ENCODE measurements at regions not wholly inside any gene's neighbourhood (a gene's known extent, or its start where the extent isn't known, plus 50 kb on each side); places are given as distances from the start of the nearest gene placed in this dataset.
"Not testable (repeated sequence)": the region's sequence is repeated elsewhere in the genome, so short reads cannot be mapped to it uniquely, and the experiment has no call there.

DNA sequence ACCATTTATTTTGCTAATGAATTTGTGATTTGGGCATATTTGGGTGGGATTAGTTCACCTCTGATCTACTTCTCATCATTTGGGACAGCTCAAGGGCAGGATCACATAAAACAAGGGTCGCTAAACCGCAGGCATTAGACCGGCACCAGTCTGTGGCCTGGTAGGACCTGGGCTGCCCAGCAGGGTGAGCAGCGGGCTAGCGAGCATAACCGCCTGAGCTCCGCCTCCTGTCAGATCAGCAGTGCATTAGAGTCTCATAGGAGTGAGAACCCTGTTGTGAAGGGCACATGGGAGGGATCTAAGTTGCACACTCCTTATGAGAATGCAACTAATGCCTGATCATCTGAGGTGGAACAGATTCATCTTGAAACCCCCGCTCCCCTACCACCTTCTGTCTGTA is 785.3 kb downstream of the TRHDE start:
- no peak for DNase-seq

DNA sequence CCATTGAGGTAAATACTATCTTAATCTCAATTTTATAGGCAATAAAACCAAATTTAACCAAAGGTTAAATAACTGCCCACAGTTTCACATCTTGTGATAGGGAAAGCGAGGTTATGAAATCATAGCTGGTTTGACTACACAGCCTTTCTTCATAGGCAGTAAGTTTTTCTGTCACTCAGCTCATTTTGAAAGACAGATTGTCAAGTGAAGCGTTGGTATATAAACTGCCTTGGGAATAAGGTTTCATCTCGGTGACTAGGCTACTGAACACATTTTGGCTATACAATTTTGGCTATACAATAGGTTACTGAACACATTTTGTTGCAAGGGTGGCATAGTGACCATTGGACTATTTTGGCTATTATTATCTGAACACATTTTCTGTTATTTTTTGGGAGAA is 793.7 kb downstream of the TRHDE start:
- no peak for DNase-seq

DNA sequence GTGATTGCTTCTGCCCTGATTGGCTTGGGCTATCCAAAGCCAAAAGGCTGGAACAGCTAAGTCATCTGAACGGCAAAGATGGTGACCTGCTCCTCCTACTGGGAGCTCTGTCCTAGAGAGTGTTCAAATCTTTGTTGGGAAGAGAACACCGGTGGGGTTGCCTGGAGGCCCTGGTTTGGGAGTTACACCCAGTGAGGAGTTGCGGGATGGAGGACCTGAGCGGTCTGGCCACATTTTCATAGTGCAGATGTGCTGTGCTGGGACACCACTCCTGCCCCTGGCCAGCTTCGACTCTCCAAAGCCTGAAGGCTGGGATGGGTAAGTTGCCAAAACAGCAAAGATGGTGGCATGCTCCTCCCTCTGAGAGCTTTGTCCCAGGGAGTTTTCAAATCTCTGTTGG is 795.4 kb downstream of the TRHDE start:
- no peak for DNase-seq

DNA sequence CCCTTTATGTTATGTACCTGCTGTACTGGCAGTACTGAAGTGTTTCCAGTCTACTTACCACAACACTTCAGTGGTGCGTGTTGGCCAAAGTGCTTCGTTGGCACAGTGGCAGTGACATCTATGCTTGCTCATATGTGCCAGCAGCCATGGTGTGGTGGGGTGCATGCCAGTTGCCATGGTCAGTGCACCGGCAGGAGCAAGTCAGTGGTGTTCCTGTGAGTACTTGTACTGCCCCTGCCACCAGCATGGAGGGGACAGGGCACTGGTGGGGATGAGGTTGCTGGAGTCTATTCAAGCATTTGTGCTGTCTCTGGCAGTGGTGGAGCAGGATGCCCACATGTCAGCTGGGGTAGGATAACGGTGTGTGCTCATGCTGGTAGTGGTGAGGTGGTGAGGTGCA is 800.0 kb downstream of the TRHDE start:
- no peak for DNase-seq

DNA sequence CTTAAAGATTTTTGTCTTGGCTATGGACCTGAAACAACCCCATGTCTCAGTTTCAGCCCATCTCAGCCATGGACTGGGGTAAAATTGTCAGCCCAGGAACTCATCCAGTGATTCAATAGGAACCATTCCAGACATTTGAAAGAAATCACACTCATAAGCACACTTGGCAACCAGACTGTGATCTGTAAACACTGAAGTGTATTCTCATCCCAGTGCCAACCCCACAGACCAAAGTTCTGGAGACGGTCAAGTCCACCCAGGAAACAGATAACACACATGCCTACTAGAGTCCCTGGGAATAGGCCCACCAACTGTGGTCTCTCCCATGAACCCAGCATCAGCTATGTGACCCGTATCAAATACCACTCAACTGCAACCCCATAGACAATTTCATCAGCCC is 804.6 kb downstream of the TRHDE start:
- no peak for DNase-seq

DNA sequence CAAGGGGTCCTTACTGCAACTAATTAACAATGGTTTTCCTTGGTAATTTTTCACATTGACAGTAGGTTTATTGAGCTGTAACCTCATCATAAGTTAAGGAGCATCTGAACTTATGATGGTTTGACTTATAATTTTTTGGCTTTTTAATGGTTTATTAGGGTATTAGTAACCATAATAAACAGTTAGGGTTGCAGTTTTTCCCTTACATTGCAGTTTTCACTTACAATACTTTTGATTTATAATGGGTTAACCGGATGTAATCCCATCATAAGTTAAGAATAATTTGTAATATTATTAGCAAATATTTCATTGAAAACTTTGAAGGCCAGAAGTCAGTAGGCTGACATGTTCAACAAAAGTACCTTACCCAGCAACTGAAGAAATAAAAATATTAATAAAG is 811.6 kb downstream of the TRHDE start:
- DNase-seq: no peak

DNA sequence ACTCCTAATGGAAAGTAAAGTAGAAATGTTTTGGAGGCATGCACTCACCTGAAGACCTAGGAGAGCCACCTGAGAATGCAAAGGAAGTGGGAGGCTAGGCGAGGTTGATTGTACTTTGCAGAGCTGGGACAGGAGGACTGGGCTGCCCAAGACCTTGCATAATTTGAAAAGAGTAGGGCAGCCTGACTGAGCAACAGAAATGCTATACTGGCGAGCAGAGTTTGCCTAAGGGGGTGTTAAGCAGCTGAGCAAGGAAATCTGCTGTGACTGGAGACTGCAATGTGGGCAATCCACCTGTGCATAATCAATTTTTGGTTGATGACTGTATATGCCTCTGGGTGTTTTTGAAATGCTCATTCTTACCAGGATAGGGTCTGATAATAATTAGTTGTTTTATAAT is 834.1 kb downstream of the TRHDE start:
- no peak for DNase-seq

DNA sequence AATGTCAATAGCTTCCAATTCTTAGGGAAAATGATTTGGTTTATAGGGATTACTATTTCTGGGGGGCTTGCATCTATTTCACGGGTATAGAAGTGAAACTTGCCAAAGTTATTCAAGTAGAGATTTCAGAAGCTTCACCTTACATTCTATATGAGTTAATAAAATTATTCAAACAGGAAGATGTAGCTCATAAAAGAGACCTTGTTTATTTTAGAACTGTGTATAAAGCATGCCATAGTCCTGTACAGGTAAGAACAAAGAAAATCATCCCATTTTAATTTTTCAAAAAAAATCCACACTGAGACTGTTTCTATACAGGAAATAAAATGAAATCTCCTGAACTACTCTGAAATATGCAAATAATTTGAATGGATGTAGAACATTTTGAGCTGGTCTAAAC is 834.7 kb downstream of the TRHDE start:
- no peak for DNase-seq

DNA sequence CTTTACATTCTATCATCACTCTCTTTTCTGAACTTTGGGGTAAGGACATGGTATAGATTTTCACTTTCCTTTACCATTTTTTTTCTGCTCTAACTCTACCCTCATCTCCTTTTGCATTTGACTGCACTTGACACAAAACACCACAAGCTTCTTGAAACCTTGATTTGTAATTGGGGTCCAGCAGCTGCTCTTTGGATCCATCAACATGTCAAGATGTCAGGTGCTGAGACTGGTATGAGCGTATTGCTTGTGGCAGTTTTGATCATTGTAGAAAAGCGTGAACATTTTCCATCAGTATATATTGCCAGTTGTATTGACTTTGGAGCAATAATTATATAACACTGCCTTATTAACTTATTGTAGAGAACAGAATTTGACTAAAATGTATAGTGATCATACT is 838.6 kb downstream of the TRHDE start:
- DNase-seq: no peak

DNA sequence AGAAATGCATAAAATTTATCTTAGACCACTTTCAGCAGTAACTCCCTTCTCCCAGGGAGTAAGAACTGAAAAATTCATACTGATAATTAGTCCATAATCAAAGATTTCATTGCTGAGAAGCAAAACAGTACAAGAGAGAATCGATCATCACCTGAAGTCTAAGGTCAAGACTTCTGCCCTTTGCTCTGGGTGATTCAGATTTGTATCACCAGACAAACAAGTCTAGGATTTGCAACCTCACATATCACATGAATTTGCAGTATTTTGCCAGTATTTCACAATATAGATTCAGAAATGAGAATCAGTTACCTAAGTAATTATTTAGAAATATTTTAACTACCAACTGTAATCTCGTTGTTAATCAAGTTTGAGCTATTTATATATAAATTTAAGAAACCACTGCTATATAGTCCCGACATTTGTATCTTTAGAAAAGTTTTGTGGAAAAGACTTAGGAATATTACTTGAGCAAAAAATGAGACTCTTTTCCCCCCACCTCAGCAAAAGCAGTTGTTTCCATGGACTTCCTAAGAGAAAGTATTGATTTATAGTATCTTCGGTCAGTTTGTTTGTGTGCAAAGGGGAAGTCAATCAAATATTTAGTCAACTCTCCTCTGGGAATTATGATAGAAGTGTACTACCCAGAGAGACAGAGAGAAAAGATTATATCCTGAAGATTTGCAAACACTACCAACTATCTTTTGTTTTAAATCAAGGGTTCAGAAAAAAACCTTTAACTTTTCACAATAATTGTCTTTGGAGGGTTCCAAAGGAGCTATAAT is 840.1 kb downstream of the TRHDE start:
- DNase-seq: no peak

DNA sequence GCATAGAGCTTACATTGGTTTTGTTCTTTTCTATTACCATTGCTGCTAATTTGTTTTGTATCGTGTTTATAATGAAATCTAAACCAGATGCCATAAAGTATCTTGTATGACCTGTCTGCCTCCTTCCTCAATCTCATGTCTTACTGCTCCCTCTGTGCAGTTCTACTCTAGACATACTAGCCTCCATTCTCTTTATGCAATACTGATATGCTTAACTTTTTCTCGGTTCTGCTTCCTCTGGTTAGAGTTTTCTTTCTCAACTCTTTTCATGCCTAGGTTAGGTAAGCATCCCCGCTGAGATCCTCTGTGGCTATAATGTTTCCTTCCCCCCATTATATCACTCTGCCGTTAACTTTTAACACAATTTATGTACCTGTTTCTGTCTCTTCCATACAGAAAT is 852.3 kb downstream of the TRHDE start:
- no peak for DNase-seq

DNA sequence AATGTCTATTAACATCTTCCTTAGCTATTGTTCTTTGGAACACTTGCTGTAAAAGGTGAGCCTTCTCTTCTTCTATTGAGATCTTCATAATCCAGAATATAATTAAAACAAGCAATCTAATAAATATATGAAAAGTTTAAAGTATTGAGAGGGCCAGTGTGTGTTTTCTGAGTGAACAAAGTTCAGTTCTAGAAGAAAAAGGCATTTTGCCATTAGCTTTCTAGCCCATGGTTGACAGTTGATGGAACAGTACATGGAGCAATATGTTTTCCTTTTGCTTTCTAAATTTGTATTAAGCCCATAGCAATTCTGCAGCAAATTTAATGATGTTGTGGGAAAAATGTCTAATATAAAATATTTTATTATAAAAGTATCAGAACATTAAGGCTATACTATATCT is 853.0 kb downstream of the TRHDE start:
- DNase-seq: no peak

DNA sequence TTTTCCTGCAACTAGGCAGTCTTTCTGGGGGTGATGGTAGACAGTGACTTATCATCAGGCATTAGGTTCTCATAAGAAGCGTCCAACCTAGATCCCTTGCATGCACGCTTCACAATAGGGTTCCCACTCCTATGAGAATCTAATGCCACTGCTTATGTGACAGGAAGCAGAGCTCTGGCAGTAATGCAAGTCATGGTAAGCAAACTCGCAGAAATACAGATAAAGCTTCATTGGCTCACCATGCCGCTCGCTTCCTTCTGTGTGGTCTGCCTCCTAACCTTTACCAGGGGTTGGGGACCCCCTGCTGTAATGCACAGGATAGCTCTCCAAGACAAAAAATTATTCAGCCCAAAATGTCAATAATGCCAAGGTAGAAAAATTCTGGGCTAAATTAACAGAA is 864.2 kb downstream of the TRHDE start:
- DNase-seq: no peak

DNA sequence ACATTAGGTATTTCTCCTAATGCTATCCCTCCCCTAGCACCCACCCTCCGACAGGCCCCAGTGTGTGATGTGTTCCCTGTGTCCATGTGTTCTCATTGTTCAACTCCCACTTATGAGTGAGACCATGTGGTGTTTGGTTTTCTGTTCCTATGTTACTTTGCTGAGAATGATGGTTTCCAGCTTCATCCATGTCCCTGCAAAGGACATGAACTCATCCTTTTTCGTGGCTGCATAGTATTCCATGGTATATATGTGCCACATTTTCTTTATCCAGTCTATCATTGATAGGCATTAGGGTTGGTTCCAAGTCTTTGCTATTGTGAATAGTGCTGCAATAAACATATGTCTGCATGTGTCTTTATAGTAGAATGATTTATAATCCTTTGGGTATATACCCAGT is 867.5 kb downstream of the TRHDE start:
- DNase-seq: not testable (repeated sequence)

DNA sequence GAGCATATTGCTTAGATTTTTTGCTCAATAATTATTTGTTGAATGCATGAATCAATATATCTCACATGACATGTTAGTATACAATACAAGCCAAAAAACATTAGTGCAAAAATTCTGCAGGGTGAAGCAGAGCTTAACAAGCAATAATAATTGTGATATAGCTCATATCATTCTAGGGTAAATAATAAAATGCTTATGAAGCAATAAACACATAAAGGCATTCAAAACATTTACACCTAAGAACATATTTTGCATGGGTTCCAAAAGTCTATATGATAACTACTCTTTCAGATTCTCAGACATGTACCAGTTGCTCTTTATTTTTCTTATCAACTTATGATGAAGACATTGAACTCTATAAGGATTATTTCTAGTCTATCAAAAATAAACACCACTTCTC is 886.2 kb downstream of the TRHDE start:
- DNase-seq: no peak

DNA sequence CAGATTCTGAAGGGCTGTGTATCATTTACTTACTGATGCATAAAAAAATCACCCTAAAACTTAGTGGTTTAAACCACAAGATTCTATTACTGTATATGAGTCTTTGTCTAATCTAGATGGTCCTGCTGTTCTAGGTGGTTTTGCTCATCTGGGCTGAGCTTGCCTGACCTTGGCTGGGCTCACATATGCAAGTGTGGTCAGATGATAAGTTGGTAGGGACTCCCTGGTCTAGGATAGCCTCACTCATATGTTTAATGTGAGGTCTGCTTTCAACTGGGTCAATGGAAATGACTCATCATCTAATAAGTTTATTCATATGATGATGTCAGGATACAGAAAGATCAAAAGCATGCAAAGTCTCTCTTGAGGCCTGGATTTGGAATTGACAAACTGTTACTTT is 887.8 kb downstream of the TRHDE start:
- no peak for DNase-seq

DNA sequence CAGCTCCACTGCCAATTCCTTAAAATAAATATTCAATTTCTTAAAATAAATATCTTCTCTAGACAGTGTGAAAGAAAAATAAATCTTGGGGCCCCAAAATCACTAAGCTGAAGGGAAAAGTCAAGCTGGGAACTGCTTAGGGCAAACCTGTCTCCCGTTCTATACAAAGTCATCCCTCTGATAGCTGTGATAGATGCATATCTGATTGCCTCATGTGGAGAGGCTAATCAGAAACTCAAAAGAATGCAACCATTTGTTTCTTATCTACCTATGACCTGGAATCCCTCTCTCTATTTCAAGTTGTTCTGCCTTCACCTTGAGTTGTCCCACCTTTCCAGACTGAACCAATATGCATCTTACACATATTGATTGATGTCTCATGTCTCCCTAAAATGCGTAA is 889.8 kb downstream of the TRHDE start:
- DNase-seq: no peak

DNA sequence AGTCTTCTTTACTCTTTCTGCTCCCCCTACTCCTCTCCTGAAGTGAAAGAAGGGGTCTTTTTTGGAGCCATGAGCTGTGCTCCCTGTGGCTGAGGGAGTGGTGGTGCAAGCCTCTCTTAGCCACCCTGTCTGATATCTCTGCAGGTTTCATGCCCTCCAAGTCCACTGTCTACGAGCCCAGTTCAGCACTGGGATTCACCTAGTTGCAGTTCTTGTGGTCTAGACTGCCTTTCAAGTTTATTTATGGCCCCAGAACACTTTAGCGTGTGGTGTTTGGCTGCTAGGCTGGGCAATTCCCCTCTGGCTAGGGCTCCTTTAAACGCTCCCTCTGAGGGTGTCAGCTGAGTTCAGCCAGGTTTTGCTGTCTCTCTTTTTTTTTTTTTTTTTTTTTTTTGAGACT is 908.6 kb downstream of the TRHDE start:
- no peak for DNase-seq

DNA sequence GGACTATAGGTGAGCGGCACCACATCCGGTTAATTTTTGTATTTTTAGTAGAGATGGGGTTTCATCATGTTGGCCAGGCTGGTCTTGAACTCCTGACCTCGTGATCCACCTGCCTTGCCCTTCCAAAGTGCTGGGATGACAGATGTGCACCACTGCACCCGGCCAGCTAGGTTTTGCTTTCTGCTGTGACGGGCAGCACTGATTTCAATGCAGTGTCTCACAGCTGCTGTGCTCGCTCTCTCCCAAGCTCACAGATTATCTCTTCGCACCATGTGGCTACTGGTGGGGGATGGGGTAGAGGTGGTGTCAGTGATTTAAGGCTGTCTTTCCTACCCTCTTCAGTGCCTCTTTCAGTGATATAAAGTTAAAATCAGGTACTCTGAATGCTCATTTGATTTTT is 909.1 kb downstream of the TRHDE start:
- no peak for DNase-seq

DNA sequence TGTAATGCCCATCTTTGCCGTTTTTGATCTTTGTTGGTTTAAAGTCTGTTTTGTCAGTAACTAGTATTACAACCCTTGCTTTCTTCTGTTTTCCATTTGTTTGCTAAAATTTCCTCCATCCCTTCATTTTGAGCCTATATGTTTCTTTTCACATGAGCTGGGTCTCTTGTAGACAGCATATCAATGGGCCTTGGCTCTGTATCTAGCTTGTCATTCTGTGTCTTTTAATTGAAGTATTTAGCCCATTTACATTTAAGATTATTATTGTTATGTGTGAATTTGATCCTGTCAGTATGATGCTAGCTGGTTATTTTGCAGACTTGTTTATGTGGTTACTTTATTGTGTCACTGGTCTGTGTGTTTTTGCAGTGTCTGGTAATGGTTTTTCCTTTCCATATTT is 913.2 kb downstream of the TRHDE start:
- no peak for DNase-seq

DNA sequence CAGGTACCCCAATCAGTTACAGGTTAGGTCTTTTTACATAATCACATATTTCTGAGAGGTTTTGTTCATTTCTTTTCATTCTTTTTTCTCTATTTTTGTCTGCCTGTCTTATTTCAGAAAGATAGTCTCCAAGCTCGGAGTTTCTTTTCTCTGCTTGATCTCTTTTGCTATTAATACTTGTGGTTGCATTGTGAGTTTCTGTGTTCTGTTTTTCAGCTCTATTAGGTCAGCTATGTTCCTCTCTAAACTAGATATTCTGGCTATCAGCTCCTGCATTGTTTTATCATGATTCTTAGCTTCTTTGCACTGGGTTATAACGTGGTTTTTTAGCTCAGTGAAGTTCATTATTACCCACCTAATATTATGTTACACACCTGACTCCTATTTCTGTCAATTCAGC is 914.1 kb downstream of the TRHDE start:
- no peak for DNase-seq

DNA sequence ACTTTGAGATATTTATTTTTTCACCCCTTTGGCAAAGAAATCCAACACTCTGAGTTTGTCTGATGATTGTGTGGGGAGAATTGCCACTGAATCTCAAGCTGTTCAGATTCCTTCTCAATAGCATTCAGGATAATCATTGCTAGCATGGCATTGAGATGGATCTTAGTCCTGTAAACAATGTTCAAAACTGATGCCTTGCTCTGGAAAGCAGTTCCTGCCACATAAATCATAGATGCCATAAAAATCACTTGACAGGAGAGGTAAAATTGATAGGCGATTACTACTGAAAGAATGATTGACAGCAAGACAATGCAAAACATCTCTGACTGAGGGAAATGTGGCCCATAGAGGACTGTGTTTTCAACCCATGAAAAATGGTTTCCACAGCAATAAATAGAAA is 915.6 kb downstream of the TRHDE start:
- no peak for DNase-seq

DNA sequence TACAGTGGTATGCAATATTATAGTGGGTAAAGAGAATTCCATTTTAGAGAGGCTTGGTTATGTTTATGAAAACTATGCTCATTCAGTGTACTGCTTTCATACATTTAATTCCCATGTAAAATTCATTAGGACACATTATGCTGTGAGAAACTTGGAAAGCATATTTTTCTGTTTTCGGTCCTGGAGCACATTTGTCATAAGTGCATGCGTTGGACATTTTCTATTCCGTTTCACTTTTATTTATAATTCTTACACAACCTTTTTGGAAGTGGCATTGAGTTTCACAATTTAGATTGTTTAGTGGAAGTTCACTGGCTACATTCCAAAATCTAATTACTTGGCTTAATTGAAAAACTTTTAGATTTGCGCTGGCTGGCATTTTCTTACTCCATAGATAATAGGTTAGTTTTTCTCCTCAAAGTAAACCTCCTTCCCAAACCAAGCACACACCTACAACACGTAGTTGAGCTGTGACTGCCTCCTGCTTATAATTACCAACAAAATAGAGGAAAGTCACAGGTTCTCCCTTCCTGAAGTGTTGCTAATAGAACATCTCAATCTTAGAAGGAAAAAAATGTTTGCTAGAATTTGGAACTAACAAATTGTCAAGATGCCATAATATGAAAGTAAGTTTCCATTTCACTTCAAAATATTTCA is 938.5 kb downstream of the TRHDE start:
- DNase-seq: no peak

DNA sequence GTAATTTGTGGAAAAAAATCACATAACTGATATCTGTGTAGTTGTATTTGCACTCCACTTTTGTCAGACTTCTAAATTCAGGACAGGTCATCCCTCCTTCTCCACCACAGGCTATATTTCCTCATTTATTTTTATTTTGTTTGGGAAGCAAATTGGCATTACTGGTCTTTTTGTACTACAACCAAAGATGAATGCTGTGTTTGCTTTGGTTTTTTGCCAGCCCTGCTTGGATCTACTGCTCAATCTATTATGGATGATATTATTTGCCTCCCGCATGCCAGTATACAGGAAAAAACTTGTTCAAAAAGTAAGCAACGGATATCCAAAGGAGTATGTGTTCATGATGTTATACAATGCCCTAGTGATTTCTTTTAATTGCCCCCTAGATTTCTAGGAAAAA is 948.8 kb downstream of the TRHDE start:
- no peak for DNase-seq

DNA sequence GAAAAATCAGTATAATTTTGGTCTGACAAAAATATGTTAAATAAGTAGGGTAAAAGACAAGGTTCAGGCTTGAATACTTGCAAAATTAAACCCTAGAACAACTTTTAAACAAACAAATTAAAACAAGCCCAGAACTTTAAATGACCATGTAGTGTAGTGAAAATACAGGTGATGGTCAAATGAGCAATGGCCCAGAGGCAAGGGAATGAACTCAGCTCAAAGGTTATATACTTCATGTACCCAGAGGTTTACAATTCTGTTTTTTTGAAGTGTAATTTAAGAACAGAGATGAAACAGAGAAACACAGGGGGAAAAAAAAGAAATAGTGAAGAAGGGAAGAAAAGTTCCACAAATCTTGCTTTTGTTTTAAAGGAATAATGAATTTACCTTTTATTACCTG is 949.2 kb downstream of the TRHDE start:
- no peak for DNase-seq

All from KG1 (cell line).